IgD-negative memory B cell (primary cell): ENCODE measurements at regions not wholly inside any gene's neighbourhood (a gene's known extent, or its start where the extent isn't known, plus 50 kb on each side); places are given as distances from the start of the nearest gene placed in this dataset.

ENCODE experiments used
- H3K27ac Mint-ChIP-seq, 3 donors: one replicate each; pipeline ENCODE4 v1.8.0; 2020 to 2022; ENCODE audit warnings: mild to moderate bottlenecking in 3 of 3, mixed read lengths in 3 of 3, moderate library complexity in 1 of 3
- H3K27me3 Mint-ChIP-seq: one replicate; pipeline ENCODE4 v1.8.0; 2021; ENCODE audit warnings: mixed read lengths
- H3K36me3 Mint-ChIP-seq: one replicate; pipeline ENCODE4 v1.8.0; 2020; ENCODE audit warnings: mild to moderate bottlenecking, mixed read lengths
- H3K4me1 Mint-ChIP-seq, 3 donors: one replicate each; pipeline ENCODE4 v1.8.0; 2020 to 2022; ENCODE audit warnings: mixed read lengths in 3 of 3, mild to moderate bottlenecking in 1 of 3
- H3K4me3 Mint-ChIP-seq, 4 donors: one replicate each; pipeline ENCODE4 v1.8.0; 2020 to 2022; ENCODE audit warnings: mild to moderate bottlenecking in 4 of 4, mixed read lengths in 4 of 4, moderate library complexity in 3 of 4
- H3K9me3 Mint-ChIP-seq, 3 donors: one replicate each; pipeline ENCODE4 v1.8.0; 2020 to 2021; ENCODE audit warnings: mixed read lengths in 3 of 3, mild to moderate bottlenecking in 1 of 3

DNA sequence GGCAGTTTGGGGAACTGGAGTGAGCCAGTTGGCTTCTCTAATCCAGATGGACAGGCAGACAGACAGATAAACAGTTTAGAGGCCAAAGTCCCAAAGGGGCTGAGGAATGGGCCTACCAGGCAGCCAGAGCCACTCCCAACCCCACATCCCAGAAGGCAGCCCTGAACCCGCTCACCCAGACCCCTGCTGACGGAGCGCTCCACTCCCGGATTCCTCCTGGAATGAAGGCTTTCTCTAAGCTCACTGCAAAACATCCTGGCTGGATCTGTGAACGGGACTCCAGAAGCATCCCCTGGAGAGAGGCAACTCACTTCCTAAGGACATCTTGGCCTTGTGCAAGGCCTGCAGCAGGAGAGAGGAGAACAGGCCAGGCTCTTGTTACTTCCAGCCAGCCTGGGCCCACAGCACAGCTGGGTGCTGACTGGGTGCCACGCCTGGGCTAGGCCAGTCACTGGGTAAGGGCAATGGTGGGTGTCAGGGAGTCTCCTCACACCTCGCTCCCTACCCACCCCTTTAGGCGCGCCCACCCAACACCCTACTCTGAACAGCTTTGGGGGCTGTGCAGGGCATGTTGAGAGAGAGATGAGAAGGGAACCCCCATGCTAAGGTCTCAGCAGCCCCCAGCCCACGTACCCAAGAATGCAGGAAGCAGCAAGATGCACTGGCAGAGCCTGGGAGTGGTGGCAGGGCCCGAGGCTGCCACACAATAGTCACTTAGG lies 168.6 kb upstream of the ZMIZ1 start:
- Mint-ChIP-seq H3K9me3 (no peaks in the 10 kb centered on the region), H3K27me3 (no peaks in the 10 kb centered on the region), H3K36me3 (no peaks in the 10 kb centered on the region), H3K27ac (no peak overlapping the region), H3K4me3 (no peak overlapping the region), H3K4me1 (peaks cover 0 to 2% (median 0%) of the 10 kb centered on the region in 3 donors)

DNA sequence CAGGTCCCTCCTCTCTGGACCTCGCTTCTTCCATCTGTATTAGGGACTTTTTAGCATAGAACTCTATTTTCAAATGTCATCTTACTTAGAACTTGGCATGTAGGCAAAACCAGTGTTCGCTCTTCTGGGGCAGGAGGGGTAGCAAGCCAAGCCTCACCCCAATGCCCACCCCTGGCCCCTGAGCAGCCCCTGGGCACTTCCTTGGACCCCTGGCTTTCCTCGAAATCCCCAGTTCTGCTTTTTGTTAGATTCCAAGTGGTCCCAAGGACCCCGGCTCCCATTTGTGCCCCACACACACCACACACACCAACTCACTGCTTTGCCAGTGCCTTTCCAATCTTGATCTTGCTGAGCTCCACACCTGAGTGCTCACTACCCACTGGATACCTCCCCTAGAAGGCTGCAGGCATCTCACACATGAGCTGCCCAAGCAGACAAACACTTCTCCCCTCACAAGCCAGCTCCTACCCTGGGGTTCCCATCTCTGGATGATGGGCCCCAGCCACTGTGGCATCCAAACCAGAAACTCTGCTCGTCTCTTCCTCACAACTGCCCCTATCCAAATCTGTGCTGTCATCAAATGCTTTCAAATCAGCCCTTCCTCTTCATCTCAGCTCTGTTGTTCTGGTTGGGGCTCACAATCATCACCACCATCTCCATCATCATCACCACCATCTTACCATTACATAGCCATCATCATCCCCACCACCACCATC lies 167.9 kb upstream of the ZMIZ1 start:
- no peaks in the 10 kb centered on the region for H3K27me3 Mint-ChIP-seq
- H3K27ac Mint-ChIP-seq = no peak overlapping the region

DNA sequence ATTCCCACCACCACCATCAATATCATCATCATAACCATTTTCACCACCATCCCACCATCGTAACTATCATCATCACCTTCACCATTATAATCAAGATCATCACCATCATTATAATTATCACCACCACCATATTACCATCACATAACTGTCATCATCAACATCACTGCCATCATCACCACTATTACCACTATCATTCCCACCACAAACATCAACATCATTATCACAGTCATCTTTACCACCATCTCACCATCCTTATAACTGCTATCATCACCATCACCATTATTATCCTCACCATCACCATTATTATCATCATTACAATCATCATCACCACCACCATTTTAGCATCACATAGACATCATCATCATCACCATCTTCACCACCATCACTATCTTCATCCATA lies 167.1 kb upstream of the ZMIZ1 start:
- no peaks in the 10 kb centered on the region for H3K9me3 Mint-ChIP-seq
- no peak overlapping the region for H3K27ac Mint-ChIP-seq
- H3K4me3 Mint-ChIP-seq = no peak overlapping the region
- H3K27me3 Mint-ChIP-seq = no peaks in the 10 kb centered on the region
- no peaks in the 10 kb centered on the region for H3K36me3 Mint-ChIP-seq
- peaks cover 0 to 2% (median 0%) of the 10 kb centered on the region in 3 donors for H3K4me1 Mint-ChIP-seq

More for the DNA sequence above, 167.9 kb upstream of the ZMIZ1 start:
- no peaks in the 10 kb centered on the region for H3K36me3 Mint-ChIP-seq
- peaks cover 0 to 2% (median 0%) of the 10 kb centered on the region in 3 donors for H3K4me1 Mint-ChIP-seq
- H3K4me3 Mint-ChIP-seq = no peak overlapping the region
- H3K9me3 Mint-ChIP-seq = no peaks in the 10 kb centered on the region

DNA sequence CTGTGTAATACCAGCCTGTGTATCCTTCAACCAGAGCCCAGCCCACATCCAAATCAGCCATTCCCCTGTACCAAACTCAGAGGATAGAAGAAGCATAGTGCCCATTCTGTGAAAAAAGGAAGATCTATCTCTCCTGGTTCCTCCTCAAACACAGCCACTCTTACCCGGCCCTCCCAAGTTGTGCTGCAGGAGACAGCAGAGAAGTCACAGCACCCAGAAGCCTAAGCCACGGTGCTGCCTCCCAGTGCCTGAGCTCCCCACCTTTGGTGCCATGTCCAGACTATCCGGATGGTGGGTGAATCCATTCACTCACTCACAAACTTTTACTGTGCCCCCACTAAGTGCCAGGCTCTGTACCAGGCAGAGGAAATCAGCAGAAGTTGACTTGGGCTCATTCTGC lies 166.0 kb upstream of the ZMIZ1 start:
- no peaks in the 10 kb centered on the region for H3K36me3 Mint-ChIP-seq
- H3K27me3 Mint-ChIP-seq = peaks cover 4% of the 10 kb centered on the region
- no peak overlapping the region for H3K27ac Mint-ChIP-seq
- peaks cover 0 to 2% (median 0%) of the 10 kb centered on the region in 3 donors for H3K4me1 Mint-ChIP-seq
- no peaks in the 10 kb centered on the region for H3K9me3 Mint-ChIP-seq
- no peak overlapping the region for H3K4me3 Mint-ChIP-seq

DNA sequence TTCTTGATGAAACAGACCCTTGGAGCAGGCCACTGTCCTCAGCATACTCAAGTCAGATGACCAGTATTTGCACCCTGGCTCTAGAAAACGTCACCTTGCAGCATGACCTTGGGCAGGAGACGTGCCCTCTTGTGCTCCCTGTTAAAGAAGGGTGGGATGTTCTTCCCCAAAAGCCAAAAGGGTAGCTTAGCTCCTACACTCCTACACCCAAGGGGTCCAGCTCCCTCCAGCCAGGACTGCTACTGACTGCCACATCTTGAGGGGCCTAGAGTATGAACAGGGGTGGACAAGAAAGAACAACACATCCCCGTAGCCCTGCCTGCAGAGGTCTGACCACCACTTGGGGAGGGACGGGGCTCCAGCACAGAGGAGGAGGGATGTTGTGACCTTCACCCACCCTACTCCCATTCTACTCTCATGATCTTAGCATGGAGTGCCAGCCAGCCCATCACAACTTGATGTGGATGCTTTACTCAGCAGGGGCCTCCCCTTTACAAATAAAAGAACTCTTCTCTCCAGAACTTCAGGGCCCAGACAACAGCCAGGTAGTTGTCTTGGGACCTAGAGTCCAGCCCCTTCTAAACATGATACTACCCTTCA lies 165.3 kb upstream of the ZMIZ1 start:
- Mint-ChIP-seq H3K27me3 (peaks cover 4% of the 10 kb centered on the region), H3K4me1 (peaks cover 0 to 2% (median 0%) of the 10 kb centered on the region in 3 donors), H3K27ac (no peak overlapping the region), H3K9me3 (no peaks in the 10 kb centered on the region), H3K36me3 (no peaks in the 10 kb centered on the region), H3K4me3 (no peak overlapping the region)

DNA sequence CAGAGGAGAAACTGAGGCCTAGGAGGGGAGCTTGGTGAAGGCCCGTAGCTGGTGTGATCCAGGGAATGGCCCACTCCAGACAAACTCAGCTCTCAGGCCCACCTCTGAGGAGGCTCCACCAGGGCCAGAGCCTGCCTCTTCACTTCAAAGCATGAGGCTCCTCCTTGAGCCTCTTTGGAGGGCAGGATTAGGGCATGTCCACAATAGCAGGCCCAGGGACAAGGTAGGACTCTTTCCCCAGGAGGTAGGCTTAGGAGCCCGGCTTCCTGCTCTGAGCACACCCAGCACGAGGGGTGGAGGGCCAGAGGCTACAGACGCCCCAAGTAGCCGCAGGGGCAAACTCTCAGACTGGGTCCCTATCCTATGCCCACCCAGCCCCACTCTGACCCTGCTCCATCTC lies 164.6 kb upstream of the ZMIZ1 start:
- H3K9me3 Mint-ChIP-seq = no peaks in the 10 kb centered on the region
- no peak overlapping the region for H3K27ac Mint-ChIP-seq
- H3K4me3 Mint-ChIP-seq = no peak overlapping the region
- H3K36me3 Mint-ChIP-seq = no peaks in the 10 kb centered on the region
- peaks cover 0 to 2% (median 0%) of the 10 kb centered on the region in 3 donors for H3K4me1 Mint-ChIP-seq
- H3K27me3 Mint-ChIP-seq = peaks cover 4% of the 10 kb centered on the region

DNA sequence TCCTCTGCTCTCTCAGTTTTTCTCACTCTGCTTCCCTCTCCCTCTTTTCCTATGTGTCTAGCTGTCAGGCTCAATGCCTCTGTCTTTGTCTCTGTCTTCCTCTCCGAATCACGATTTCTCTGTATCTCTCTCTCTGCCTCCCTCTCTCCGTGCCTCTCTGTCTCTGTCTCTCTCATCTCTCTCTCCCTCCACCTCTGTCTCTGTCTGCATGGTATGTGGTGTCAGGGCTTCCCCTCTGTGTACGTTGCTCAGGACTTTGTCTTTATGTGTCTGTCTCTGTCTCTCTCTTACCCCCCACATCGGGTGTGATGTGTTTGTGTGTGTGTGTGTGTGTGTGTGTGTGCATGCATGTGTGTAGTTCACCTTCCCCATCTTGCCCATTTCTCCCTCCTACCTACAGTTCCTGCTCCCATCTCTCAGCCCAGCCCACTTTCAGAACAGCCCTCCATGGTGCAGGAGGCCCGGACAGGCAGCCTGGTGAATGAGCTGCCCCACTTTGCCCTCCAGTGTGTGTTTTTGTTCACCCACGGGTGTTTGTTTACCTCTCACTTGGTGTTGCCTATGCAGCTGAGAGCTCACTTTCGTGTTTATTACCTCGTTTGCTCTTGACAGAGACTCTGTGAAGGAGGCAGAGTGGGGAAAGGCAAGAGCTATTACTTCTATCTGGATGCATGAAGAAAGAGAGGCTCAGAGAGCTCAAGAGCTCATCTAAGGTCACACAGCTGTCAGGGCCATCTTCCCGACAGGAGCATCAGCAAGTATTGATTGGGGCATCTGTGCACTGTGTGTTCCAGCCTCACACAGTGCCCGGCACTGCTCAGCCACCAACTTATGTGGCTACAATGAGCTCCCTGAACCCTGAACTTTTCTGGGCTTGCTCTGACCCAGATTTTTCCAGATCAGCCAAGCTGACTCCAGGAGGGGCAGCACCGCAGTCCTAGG lies 163.5 kb upstream of the ZMIZ1 start:
- Mint-ChIP-seq H3K4me1 (peaks cover 0 to 2% (median 0%) of the 10 kb centered on the region in 3 donors), H3K27ac (no peak overlapping the region), H3K9me3 (no peaks in the 10 kb centered on the region), H3K4me3 (peak overlapping the region in 1 of 4 donors; percentile 28), H3K36me3 (no peaks in the 10 kb centered on the region), H3K27me3 (peaks cover 4% of the 10 kb centered on the region)

DNA sequence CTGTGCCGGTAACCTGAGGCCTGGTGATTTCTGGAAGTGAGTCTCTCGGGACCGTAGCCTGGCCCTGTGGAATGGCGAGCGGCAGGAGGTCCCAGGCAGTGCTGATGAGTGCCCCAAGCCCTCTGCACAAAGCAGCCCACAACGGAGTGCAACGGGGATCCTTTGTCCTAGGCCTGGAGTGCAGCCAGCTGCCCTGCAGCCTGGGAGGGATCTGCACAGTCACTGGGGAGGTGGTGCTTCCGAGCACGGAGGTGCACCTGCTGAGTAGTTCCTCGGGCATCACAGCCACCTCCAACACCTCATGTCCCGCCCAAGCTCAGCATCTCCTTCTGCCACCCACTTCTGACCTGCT lies 162.8 kb upstream of the ZMIZ1 start:
- no peaks in the 10 kb centered on the region for H3K9me3 Mint-ChIP-seq
- H3K4me3 Mint-ChIP-seq = no peak overlapping the region
- H3K36me3 Mint-ChIP-seq = no peaks in the 10 kb centered on the region
- no peak overlapping the region for H3K27ac Mint-ChIP-seq
- peaks cover 0 to 2% (median 0%) of the 10 kb centered on the region in 3 donors for H3K4me1 Mint-ChIP-seq
- peaks cover 4% of the 10 kb centered on the region for H3K27me3 Mint-ChIP-seq

DNA sequence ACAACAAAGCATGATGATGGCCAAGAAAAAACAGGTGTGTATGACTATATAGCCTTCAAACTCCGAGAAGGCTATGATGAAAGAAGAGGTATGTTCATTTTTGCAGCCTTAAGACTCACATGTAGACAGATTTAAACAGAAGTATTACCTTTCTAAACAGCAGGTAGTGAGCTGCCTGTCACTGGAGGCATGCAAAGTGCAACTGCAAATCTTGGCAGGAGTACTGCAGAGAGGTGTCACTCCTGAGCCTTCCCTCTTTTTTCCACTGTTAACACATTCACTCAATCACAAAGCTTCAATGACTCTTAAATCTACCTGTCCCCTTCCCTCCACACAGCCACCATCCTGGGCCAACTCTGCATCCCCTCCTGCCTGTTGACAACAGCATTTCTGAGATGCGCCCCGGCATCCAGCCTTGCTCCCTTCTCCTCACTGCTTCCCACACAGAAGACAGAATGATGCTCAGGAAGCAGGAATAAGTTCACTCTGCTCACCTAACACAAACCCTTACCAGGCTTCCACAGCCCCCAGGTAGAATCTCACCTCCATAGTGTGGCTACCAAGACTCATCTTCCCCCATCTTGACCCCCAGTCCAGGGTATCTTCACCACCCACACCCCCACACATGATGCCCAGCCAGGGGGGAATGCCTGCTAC lies 161.9 kb upstream of the ZMIZ1 start:
- H3K27ac Mint-ChIP-seq = no peak overlapping the region
- H3K4me3 Mint-ChIP-seq = no peak overlapping the region
- H3K9me3 Mint-ChIP-seq = no peaks in the 10 kb centered on the region
- peaks cover 0 to 2% (median 0%) of the 10 kb centered on the region in 3 donors for H3K4me1 Mint-ChIP-seq
- no peaks in the 10 kb centered on the region for H3K36me3 Mint-ChIP-seq
- peaks cover 4% of the 10 kb centered on the region for H3K27me3 Mint-ChIP-seq

DNA sequence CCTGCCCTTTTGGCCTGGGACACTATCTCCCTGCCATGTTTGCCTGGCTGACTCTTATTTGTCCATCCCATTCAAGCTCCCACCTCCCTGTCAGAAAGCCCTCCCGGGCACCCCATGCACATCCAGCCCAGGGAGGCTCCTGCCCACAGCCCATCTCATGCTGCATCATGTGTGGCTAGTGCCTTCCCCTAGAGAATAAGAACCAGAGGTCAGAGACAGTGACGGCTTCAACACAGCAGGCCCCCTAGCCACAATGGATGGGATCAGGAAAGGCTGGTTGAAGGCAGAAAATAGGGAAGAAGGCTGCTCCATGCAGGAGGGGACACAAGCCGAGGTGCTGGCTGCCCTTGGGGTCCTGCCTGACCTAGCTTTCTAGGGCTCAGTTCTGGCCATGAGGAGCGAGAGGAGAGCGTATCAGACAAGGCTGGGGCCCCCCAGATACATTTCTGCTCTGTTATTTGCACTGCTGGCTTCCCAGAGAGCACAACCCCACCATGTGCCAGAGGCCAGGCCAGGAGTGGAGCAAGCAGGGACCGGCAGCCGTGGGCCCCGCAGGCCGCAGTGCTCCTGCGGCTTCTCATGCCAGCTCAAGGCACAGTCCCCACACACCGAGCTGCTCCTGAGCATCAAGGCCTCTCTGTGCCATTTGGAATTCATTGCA lies 161.1 kb upstream of the ZMIZ1 start:
- Mint-ChIP-seq H3K36me3 (no peaks in the 10 kb centered on the region), H3K27ac (peak overlapping the region in 2 of 3 donors; percentile 2 to 44), H3K27me3 (peaks cover 4% of the 10 kb centered on the region), H3K9me3 (no peaks in the 10 kb centered on the region), H3K4me3 (no peak overlapping the region), H3K4me1 (peaks cover 0 to 2% (median 0%) of the 10 kb centered on the region in 3 donors)

DNA sequence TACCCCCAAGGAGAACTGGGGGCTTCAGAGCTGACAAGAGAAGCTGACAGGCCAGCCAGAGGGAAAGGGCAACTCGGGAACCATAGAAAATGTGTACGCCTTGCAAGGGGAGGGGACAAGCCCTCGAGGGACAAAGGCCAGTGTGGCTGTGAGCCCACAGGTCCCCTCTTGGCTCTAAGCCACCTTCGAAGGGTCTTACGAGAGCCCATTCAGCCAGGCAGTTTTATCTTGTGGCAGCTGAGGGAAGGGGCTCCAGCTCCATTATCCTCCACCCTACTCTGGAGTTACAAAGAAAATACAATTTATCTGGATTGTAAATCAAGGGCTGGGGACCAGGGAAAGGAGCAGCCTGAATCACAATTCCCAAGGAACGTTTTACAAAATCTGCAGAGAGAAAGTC lies 159.5 kb upstream of the ZMIZ1 start:
- H3K4me3 Mint-ChIP-seq = no peak overlapping the region
- peaks cover 0 to 2% (median under 1%) of the 10 kb centered on the region in 3 donors for H3K4me1 Mint-ChIP-seq
- H3K9me3 Mint-ChIP-seq = no peaks in the 10 kb centered on the region
- no peaks in the 10 kb centered on the region for H3K36me3 Mint-ChIP-seq
- H3K27ac Mint-ChIP-seq = no peak overlapping the region
- peaks cover 4% of the 10 kb centered on the region for H3K27me3 Mint-ChIP-seq

DNA sequence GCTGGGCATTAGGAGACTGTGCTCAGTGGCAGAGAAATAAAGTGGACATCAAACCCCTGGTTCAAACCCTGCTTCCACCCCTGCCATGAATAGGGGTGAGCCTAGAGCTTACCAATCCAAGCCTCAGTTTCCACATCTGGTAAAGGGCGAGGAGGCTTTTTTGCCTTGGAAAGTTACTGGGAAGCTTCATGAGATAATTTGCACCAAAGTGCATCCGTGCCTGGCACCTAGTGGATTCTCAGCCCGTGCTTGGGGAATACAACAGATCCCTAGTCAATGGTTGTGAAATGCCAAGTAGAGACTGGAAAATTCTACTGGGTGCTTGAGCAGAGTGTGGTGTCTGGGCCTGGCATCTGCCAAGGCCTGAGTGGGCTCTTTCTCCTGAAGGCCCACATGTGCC lies 158.7 kb upstream of the ZMIZ1 start:
- Mint-ChIP-seq H3K4me3 (no peak overlapping the region), H3K4me1 (peaks cover 0 to 8% (median 2%) of the 10 kb centered on the region in 3 donors), H3K27me3 (peaks cover 4% of the 10 kb centered on the region), H3K27ac (peak overlapping the region in 1 of 3 donors; percentile 75), H3K9me3 (no peaks in the 10 kb centered on the region), H3K36me3 (no peaks in the 10 kb centered on the region)

DNA sequence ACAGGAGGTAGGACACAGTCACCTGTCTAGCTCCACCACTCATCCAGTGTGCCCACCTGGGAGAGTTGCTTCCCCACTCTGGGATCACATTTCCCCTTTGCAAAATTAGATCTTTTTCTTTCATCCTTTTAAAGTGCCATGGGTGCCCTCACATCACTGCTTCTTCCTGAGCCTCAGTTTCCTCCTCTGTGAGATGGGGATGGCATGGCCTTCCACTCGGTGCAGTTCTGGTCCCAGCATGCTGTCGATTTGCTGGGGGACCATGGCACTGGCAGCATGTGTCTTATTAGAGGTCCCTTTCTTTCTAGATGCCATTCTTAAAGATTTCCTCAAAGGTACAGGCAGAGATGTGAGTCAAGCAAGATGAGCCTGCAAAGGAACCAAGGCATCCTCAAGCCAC lies 158.3 kb upstream of the ZMIZ1 start:
- Mint-ChIP-seq H3K27ac (no peak overlapping the region), H3K4me1 (peaks cover 0 to 9% (median 5%) of the 10 kb centered on the region in 3 donors), H3K27me3 (peaks cover 4% of the 10 kb centered on the region), H3K9me3 (no peaks in the 10 kb centered on the region), H3K36me3 (no peaks in the 10 kb centered on the region), H3K4me3 (no peak overlapping the region)

DNA sequence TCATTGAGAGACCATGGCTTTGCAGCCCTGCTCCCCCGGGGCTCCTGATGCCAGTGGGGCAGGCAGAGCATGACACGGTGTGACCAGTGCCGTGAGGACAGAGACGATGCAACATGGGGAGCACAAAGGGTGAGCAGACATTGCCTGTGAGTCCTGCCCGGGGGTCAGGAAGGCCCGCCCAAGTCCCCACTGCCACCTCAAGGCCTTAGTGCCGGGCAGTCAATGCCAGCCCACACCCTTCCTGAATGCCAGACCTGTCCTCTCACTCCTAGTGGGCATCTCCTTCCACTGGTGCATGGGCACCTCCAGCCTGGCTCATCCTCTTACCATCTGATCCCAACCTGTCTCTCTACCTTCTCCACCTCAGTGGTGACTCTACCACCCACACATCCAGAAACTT lies 157.9 kb upstream of the ZMIZ1 start:
- H3K27me3 Mint-ChIP-seq = peaks cover 4% of the 10 kb centered on the region
- no peak overlapping the region for H3K4me3 Mint-ChIP-seq
- H3K27ac Mint-ChIP-seq = no peak overlapping the region
- H3K36me3 Mint-ChIP-seq = no peaks in the 10 kb centered on the region
- H3K4me1 Mint-ChIP-seq = peaks cover 0 to 9% (median 5%) of the 10 kb centered on the region in 3 donors
- H3K9me3 Mint-ChIP-seq = no peaks in the 10 kb centered on the region
